LNCaP clone FGC (cell line): ENCODE measurements at regions not wholly inside any gene's neighbourhood (a gene's known extent, or its start where the extent isn't known, plus 50 kb on each side); places are given as distances from the start of the nearest gene placed in this dataset.

Source experiments
- DNase-seq: peaks from one replicate; pipeline ENCODE4 v3.0.0-alpha.2; 2011; ENCODE audit warnings: low read depth
- H3K4me3 ChIP-seq: 2 replicates; pipeline ENCODE4 v1.5.1; 2011; ENCODE audit warnings: mild to moderate bottlenecking, low read depth, low read length, control low read depth
- TF ChIP-seq, protein P1 (sequence below): IDR thresholded peaks from 2 replicates; pipeline ENCODE4 v1.5.1; 2012; ENCODE audit warnings: mild to moderate bottlenecking; ENCODE audit not compliant: control insufficient read depth, insufficient read depth; ENCODE audit errors: extremely low read depth

- no peak overlapping the region for H3K4me3 ChIP-seq
- TF ChIP-seq, protein P1, sequence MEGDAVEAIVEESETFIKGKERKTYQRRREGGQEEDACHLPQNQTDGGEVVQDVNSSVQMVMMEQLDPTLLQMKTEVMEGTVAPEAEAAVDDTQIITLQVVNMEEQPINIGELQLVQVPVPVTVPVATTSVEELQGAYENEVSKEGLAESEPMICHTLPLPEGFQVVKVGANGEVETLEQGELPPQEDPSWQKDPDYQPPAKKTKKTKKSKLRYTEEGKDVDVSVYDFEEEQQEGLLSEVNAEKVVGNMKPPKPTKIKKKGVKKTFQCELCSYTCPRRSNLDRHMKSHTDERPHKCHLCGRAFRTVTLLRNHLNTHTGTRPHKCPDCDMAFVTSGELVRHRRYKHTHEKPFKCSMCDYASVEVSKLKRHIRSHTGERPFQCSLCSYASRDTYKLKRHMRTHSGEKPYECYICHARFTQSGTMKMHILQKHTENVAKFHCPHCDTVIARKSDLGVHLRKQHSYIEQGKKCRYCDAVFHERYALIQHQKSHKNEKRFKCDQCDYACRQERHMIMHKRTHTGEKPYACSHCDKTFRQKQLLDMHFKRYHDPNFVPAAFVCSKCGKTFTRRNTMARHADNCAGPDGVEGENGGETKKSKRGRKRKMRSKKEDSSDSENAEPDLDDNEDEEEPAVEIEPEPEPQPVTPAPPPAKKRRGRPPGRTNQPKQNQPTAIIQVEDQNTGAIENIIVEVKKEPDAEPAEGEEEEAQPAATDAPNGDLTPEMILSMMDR: no peak
- DNase-seq: no peak
These were observed 503.2 kb upstream of the JARID2 start for GRCh38 chr6:14742680-14743079.

DNA sequence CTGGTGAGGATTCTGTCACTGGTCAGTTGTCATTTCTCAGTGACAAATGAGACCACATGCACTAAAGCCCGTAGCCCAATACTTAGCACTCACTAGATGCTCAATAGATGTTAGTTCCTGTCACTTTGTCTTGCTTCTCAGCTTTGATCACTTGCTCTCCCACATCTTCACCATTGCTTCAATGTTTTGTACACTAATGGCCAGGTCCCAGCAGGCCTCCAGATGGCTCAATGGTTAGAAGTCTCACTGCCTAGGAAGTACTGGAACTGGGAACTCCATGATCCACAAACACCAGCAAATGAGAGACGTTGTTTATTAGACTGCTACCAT is 502.8 kb upstream of the JARID2 start:
- TF ChIP-seq, protein P1: no peak
- no peak for DNase-seq

GRCh38 chr6:14743474-14744211 is 502.2 kb upstream of the JARID2 start:
- H3K4me3 ChIP-seq: no peak overlapping the region
- DNase-seq: no peak
- TF ChIP-seq, protein P1: no peak

More for the DNA sequence above, 502.8 kb upstream of the JARID2 start:
- no peak overlapping the region for H3K4me3 ChIP-seq

- H3K4me3 ChIP-seq: no peak overlapping the region
- DNase-seq: no peak
These were observed 501.7 kb upstream of the JARID2 start for GRCh38 chr6:14744212-14744556.

GRCh38 chr6:14746139-14746837 is 499.6 kb upstream of the JARID2 start:
- DNase-seq: no peak
- TF ChIP-seq, protein P1: no peak
- no peak overlapping the region for H3K4me3 ChIP-seq

More at GRCh38 chr6:14744212-14744556, 501.7 kb upstream of the JARID2 start:
- TF ChIP-seq, protein P1: no peak

DNA sequence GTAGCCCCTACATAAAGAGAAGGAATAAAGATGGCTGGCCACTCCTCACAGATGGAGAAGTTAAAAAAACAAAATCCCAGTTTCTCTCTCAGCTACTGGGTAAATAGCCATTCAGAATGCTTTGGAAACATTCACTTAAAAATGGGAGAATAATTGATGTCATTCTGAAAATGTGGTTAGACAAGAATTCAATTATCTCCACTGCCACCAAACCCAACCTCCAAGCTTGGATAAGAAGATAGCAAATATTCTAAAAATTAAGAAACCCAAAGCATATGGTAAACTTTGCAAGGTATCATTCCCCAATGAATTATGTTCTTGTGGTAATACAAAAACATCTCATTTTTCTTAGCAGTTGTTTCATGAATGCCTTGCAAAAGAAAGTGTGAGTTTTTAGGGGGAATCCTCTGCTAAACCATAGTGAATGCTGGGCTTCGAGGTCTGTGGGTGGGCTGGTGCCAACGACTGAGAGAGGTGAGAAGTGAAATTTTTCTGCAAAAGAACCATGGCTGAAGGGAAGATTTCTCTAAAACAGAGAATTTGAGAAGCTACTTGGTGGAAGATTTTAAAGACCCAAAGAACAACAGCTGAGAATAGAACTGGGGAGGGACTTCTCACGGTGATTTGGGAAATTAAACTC is 497.9 kb upstream of the JARID2 start:
- TF ChIP-seq, protein P1: no peak
- no peak overlapping the region for H3K4me3 ChIP-seq
- no peak for DNase-seq
